HG03095 (cell line): ENCODE measurements at regions not wholly inside any gene's neighbourhood (a gene's known extent, or its start where the extent isn't known, plus 50 kb on each side); places are given as distances from the start of the nearest gene placed in this dataset.
"Not testable (repeated sequence)": the region's sequence is repeated elsewhere in the genome, so short reads cannot be mapped to it uniquely, and the experiment has no call there.

Experiments
- ATAC-seq: cut with Tn5 transposase; IDR thresholded peaks from one replicate; pipeline ENCODE4 v1.9.1; 2021; ENCODE audit warnings: moderate library complexity; ENCODE audit not compliant: unreplicated experiment

DNA sequence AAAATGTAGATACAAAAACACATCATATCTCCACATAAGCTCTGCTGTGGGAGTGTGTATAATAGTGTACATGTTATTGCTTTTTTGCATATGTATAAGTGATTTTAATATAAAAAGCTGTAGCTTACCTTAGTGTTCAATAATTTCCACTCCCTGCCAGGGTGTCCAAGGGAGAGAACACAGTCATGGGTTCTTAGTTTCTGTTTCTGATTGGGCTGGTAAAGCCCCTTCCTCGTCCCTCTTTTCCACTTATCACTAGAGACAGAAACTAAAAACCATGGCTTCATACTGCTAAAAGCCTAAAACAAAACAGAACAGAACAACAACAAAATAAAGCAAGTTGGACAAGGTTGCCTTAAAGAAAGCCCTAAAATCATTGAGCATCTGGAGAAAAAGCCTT lies 74.4 kb upstream of the S1PR3 start:
- ATAC-seq = no peak

DNA sequence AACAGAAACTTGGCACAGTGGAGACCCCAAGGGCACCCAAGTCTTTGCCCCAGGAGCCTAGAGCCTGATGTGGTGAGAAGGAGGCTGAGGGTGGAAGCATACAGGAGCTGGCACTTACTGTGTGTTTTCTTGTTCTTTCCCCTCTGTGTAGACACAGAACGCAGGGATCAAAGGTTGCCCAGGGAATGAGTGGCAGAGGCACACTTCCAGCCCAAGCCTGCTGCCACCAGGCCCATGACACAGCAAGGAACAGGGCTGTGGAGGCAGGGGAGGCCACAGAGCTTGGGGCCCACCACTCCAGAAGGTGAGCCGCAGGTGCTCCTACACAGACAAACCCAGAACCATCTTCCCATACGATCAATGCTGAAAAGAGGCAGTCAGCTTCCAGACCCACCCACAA lies 73.9 kb upstream of the S1PR3 start:
- no peak for ATAC-seq

DNA sequence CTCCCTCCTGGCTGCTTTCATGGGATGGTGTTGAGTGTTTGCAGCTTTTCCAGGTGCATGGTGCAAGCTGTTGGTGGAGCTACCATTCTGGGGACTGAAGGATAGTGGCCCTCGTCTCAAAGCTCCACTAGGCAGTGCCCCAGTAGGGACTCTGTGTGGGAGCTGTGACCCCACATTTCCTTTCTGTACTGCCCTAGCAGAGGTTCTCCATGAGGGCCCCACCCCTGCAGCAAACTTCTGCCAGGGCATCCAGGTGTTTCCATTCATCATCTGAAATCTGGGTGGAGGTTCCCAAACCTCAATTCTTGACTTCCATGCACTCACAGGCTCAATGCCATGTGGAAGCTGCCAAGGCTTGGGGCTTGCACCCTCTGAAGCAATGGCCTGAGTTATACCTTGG lies 72.7 kb upstream of the S1PR3 start:
- ATAC-seq = not testable (repeated sequence)

DNA sequence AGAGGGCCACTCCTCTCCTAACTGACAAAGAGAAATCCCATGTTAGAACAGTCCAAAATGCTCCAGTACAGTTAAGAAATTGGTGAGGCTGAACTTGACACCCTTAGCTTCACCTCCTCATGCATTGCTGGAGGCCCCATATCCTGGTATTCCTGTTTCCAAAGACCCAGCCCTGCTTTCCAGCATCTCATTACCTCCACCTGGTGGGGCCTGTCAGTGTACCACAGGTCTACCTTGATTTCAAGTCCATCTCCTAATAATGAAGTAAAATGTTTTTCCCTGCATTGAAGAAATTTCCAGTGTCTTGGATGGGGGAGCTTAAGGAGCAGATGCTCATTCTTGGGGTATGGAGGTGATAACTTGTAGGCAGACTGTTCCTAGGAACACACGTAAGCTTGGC lies 70.6 kb upstream of the S1PR3 start:
- ATAC-seq = no peak

DNA sequence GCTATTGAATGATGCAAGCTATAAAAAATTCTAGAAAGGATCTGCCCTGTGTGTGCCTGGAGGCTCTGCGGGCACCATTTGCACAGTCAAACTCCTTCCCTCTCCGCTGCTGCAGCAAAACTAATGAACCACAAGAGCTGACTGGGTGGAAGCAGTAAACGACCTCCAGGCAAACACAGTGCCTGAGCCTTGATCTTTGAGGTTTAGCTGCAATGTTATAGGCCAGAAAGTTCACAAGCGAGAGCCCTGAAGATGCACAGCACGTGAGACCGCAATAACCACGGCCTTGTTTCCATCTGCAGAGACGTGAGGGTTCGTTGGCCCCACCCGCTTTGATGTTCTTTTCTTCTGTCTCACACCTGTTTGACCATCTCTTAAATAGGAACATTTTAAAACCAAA lies 69.2 kb upstream of the S1PR3 start:
- ATAC-seq = peak; percentile 70

DNA sequence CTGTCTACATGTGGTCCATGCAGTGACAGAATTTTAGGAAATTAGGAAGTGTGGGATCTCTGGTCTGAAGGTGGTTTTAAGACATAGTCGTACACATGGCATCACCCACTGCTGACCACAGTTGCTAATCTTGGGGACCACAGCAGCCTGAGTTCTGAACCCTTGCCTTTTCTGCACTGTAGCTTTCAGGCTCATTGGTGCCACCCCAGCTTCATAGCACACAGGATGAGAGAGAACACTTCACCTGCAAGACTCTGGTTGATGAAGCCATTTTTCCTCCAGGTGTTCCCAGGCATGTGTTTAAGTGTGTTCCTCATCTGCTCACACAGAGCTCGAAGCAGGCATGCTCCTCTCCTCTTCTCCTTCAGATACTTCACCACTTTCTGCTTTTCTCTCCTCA lies 68.2 kb upstream of the S1PR3 start:
- ATAC-seq = no peak

DNA sequence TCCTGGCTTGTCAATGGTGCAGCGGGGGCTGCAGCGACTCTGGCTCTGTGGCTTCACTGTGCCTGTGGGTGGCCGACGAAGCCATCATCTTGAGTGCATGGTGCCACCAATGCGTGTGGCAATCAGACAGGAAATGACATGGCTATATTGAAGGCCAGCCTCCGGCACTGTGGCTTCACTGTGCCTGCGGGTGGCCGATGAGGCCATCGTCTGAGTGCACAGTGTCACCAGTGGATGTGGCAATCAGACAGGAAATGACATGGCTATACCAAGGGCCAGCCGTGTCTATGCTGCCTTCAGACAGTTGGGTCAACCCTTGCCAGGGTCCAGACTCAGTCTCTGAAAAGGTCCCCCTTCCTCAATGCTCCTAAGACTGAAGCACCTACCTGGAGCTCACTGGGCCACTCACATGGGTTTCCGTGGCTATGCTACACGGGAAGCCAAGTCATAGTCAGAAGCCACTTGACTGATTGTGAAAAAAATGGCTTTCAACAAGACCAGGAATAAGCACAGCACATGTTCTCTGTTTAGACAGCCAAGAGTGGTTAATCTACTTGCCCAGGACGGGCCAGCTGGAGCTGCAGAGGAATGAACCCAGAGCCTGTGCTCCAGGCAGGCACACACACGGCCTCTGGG lies 67.5 kb upstream of the S1PR3 start:
- no peak for ATAC-seq

DNA sequence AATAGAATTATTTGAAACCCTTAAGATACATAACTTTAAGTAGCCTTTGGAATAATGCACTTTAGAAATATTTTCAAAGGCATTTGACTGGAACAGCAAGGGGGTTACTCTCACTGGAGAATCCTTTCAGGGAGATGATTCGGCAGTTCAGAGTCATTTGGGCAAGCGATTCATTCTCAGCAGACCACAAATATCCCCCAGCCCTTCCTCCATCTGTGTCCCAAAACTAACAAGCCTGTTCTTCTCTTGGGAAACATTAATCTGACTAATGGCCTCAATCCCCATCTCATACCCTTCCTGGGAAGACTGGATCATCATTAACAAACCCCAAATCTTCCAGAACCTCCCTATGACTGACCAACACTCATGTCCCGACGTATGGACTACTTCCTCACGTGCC lies 65.8 kb upstream of the S1PR3 start:
- no peak for ATAC-seq

DNA sequence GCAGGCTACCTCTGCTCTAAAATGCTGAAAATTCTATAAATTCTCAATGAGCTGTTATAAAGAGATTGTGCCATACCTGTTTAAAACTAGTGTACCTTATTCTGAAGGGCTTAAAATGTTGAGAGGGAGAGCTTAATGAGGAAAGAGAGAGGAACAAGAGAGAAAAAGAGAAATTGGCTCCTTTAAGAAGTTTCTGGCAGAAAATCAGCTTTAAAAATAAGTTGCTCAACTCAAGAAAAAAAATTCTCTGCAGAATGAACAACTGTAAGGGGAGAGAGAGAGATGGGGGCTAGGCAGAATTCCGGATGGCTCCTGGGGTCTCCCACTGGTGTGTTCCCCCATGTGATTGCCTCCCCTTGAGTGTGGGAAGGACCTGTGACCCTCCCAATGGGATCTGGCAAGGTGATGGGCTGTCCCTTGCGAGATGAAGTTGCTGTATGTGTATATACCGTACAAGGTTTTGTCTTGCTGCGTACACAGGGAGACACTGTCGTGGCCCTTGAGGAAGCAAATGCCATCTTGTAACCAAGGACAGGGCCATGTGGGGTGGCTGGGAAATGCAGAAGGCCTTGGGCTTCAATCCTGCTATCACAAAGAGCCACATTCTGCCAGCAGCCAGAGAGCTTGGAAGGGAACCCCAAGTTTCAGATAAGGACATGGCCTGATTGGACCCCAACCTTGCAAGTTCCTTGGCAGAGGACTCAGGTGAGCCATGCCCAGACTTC lies 64.3 kb upstream of the S1PR3 start:
- ATAC-seq = no peak

DNA sequence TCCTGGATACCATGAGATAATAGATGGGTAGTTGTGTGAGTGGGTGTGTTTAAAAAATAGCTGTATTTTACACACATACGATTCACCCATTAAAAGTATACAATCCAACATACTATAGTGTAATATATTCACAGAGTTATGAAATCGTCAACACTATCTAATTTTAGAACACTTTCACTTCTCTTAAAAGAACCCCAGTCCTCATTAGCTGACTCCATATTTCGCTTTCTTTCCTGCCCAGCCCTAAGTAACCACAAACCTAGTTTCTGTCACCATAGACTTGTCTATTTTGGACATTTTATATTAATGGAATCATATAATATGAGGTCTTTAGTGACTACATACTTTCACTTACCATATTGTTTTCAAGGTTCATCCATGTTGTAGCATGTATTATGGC lies 63.8 kb upstream of the S1PR3 start:
- ATAC-seq = no peak

DNA sequence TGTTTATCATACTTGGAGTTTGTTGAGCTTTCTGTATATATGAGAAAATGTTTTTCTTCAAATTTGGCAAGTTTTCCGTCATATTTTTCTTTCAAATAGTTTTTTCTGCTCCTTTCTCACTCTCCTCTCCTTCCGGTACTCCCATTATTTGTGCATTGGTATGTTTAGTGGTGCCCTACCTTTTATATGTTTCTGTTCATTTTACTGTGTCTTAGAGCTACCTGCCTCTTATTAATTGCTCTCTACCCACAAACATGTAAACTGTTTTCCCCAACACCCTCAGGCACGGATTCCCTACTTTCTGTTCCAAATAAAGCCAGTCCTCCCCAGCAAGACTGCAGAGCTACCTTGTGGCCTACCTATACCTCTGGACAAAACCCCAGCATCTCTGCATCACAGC lies 60.6 kb upstream of the S1PR3 start:
- ATAC-seq = no peak

DNA sequence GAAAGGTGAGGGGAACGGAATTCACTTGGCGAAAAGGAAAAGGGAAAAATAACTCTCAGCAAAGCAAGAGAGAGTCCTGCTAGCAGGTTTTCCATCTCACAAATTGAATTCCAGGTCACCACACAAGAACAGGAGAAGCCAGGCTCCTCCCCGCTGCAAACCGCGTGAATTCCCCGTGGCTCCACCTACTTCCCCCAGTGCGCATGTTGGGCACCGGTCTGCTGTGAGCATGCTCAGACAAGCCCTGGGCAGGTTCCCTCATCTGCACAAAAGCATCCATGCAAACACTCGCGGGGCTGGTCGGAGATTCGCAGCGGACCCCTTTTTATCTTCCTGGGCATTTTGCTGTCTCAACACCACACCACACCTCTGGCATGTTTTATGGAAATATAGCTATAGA lies 58.5 kb upstream of the S1PR3 start:
- no peak for ATAC-seq

DNA sequence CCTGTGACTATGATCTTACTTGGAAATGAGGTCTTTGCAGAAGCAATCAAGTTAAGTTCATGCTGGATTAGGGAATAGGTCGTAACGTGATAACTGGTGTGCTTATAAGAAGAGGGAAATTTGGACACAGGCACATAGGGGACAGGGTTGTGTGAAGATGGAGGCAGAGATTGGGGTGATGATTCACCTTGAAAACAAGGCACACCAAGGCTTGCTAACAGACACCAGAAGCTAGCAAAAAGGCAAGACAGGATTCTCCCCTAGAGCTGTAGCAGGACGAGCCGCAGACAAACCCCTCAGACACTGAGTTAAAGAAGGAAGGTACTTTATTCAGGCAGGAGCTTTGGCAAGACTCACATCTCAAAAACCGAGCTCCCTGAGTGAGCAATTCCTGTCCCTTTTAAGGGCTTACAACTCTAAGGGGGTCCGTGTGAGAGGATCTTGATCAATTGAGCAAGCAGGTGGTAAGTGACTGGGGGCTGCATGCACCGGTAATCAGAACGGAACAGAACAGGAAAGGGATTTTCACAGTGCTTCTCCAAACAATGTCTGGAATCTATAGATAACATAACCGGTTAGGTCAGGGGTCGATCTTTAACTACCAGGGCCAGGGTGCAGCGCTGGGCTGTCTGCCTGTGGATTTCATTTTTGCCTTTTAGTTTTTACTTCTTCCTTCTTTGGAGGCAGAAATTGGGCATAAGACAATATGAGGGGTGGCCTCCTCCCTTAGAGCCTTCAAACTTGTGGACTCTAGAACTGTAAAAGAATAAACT lies 57.5 kb upstream of the S1PR3 start:
- ATAC-seq = no peak

DNA sequence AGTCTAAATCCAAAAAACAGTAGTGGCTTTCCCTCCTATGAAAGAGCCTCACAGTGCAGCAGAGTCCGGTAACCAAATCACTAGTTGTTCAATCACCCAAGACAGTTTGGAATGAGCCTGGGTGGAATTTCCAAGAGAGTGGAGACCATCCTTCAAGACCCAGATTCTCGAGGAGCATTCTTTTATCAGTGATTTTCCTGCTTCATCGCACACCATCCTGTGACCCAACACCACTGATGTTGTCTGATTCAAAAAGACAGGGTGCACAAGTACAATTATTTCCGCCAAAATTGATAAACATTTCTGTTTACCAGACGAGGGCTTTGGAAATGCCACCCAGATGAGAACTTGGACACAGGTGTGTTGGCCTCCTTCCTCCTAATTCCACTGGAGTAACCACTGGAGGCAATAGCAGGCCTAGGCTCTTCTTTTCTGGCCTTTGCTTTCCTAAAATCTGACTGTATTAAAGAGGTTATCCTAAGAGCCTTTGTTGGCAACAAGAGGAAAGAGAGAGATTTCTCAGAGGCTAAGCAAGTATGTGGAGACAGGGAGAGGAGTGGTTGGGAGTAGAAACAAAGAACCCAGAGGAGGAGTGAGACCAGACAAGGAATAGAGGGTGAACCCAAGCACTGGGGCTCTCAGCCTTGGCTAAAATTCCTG lies 56.3 kb upstream of the S1PR3 start:
- ATAC-seq = no peak

DNA sequence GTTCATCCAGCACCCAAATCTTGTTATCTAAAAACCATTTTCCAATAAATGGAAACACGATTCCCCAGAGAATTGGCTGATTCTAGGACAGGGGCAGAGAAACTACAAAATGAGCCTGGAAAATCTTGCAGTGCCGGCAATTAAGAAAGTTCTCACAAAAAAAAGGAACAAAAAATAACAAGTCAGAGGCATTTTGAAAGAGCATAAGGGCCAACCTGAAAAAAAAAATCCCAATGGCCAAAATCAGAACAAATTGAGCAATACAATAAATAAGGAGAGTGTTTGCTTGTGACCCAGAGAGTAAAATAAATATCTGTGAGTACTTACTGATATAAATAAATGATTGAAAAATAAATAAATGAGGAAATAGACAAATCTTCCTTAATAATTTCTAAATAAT lies 55.1 kb upstream of the S1PR3 start:
- no peak for ATAC-seq

DNA sequence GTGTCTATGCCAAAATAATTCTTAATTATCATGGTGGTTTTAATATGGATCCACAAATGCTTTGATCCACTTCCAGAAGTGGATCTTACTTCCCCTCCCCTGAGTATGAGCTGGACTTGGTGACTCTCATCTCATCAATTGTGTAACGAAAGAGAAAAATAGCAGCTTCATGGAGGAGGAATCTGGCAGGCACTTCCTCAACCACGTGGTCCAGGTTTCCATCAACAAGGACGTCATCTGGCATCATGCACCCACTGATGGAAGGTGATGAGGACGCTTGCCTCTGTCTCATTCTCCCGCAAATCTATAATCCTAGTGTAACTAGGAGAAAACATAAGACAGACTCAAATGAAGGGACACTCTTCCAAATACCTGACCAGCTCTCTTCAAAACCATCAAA lies 54.6 kb upstream of the S1PR3 start:
- no peak for ATAC-seq

DNA sequence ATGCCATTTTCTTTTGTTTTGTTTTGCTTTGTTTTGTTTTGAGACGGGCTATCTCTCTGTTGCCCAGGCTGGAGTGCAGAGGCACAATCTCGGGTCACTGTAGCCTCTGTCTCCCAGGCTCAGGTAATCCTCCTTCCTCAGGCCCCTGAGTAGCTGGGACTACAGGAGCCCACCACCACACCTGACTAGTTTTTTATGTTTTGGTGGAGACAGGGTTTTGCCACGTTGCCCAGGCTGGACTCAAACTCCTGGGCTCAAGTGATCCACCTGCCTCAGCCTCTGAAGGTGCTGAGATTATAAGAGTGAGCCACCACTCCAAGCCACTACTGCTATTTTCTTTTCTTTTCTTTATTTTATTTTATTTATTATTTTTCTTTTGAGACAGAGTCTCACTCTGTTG lies 54.0 kb upstream of the S1PR3 start:
- ATAC-seq = no peak

DNA sequence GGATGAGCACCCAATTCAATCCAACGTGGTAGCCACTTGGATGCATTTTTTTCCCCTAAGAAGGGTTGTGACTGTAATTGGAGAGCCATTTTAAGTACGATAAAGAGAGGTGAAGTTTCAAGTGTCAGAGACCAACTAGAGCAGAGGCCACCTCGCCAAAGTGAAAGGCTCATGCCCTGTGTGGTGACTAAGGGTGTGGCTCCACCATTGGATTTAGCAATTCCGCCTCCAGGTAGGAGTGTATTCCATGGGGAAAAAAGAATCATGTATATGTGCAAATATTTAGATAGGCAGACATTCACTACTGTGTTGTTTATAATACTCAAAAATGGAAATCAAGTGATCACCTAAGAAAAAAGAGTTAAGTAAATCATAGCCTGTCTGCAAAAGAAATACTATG lies 53.1 kb upstream of the S1PR3 start:
- ATAC-seq = no peak
